Esophagus squamous epithelium (tissue), 4 donors: ENCODE measurements at regions not wholly inside any gene's neighbourhood (a gene's known extent, or its start where the extent isn't known, plus 50 kb on each side); places are given as distances from the start of the nearest gene placed in this dataset.

Experiments
- CTCF ChIP-seq, 6 experiments: fragments of 450-650 bp in 4 of 6; fragments of 200-600 bp in 2 of 6; sonication (generic) in 2 of 6; IDR thresholded peaks; one replicate each; pipeline ENCODE4 v1.5.1; 2016 to 2019; ENCODE audit warnings: antibody characterized with exemption in 6 of 6, mild to moderate bottlenecking in 4 of 6, moderate library complexity in 4 of 6
- POLR2A ChIP-seq, 4 donors: fragments of 450-650 bp; IDR thresholded peaks; one replicate each; pipeline ENCODE4 v1.6.1; 2017; ENCODE audit warnings: antibody characterized with exemption in 4 of 4, mild to moderate bottlenecking in 4 of 4, moderate library complexity in 3 of 4

- TF ChIP-seq CTCF (IDR thresholded peaks at IDR 0.05) (no peak), POLR2A (IDR thresholded peaks at IDR 0.05) (no peak)
Observed at GRCh38 chr4:189355590-189355989, 585.1 kb upstream of the FRG1 start.
